B cell (primary cell): ENCODE measurements at regions not wholly inside any gene's neighbourhood (a gene's known extent, or its start where the extent isn't known, plus 50 kb on each side); places are given as distances from the start of the nearest gene placed in this dataset.

Source experiments
- CTCF ChIP-seq: fragments of 200-600 bp; IDR thresholded peaks from one replicate; pipeline ENCODE4 v1.8.0; 2022; ENCODE audit warnings: antibody characterized with exemption, mild to moderate bottlenecking
- EZH2 ChIP-seq: IDR thresholded peaks from 2 replicates; pipeline ENCODE4 v1.6.1; 2012; ENCODE audit warnings: borderline replicate concordance, low read depth, mild to moderate bottlenecking, moderate library complexity, low read length; ENCODE audit not compliant: insufficient read depth, poor library complexity, severe bottlenecking

- TF ChIP-seq CTCF (no peak), EZH2 (no peak)
Measured at GRCh38 chr1:164504749-164505148, 54.2 kb upstream of the PBX1 start.
